Endothelial cell of umbilical vein (primary cell): ENCODE measurements at regions not wholly inside any gene's neighbourhood (a gene's known extent, or its start where the extent isn't known, plus 50 kb on each side); places are given as distances from the start of the nearest gene placed in this dataset.

Source experiments
- BruUV-seq: library from RNA; stranded (reverse); fragments of 400-500 nt; replicated peaks from 2 replicates; lab custom pipeline; 2021; lab: Mats Ljungman, UMichigan
- CTCF ChIA-PET: fragments of 300-600, 350-600 bp; sonication (Branson Sonifier 250); formaldehyde crosslinking; loops from one replicate; lab custom pipeline; 2021; ENCODE audit warnings: antibody characterized with exemption, inconsistent platforms; lab: Charles Lee
- POLR2A ChIA-PET: fragments of 300-600, 350-600 bp; sonication (Branson Sonifier 250); formaldehyde crosslinking; loops from one replicate; lab custom pipeline; 2021; ENCODE audit warnings: antibody characterized with exemption, inconsistent platforms; lab: Charles Lee
- DNase-seq: peaks from one replicate; pipeline ENCODE4 v3.0.0-alpha.2; 2011; ENCODE audit warnings: low read depth, low spot score
- FAIRE-seq: peaks from 2 replicates; lab custom pipeline; 2011; peaks lifted over from hg19 to GRCh38; lab: Jason Lieb, UNC
- H2AFZ ChIP-seq: 2 replicates; pipeline ENCODE4 v1.6.0; 2012; ENCODE audit warnings: low read depth, low read length, control low read depth, inconsistent platforms
- H3K27ac ChIP-seq: 2 replicates; pipeline ENCODE4 v1.5.1; 2011; ENCODE audit warnings: low read depth, mild to moderate bottlenecking, control low read depth, low read length, moderate library complexity; ENCODE audit not compliant: insufficient read depth
- H3K27me3 ChIP-seq, 2 experiments: 2 replicates each; pipeline versions ENCODE4 v1.6.0 to v1.6.1; 2011; ENCODE audit warnings: low read length in 2 of 2, mixed read lengths in 1 of 2; ENCODE audit not compliant: control insufficient read depth in 2 of 2, insufficient read depth in 2 of 2
- H3K36me3 ChIP-seq, 2 experiments: 2 replicates in 1 of 2; 3 replicates in 1 of 2; pipeline ENCODE4 v1.5.1; 2011; ENCODE audit warnings: low read length in 2 of 2, mild to moderate bottlenecking in 1 of 2, moderate library complexity in 1 of 2; ENCODE audit not compliant: control insufficient read depth in 2 of 2, insufficient read depth in 2 of 2; ENCODE audit errors: extremely low read depth in 1 of 2
- H3K4me1 ChIP-seq: 3 replicates; pipeline ENCODE4 v1.5.1; 2011; ENCODE audit warnings: mild to moderate bottlenecking, low read length; ENCODE audit not compliant: control insufficient read depth, insufficient read depth; ENCODE audit errors: extremely low read depth
- H3K4me2 ChIP-seq: 2 replicates; pipeline ENCODE4 v1.6.1; 2011; ENCODE audit warnings: low read length, control low read depth, mixed read lengths; ENCODE audit not compliant: insufficient read depth
- H3K4me3 ChIP-seq, 3 experiments: fragments of 200-600 bp in 1 of 3; sonication (generic), shearing (Covaris generic) in 1 of 3; replicated peaks in 1 of 3; 2 replicates each; pipeline ENCODE4 v1.5.1; 2011 to 2016; ENCODE audit warnings: control low read depth in 3 of 3, low read length in 3 of 3, mild to moderate bottlenecking in 2 of 3, inconsistent platforms in 1 of 3, low read depth in 1 of 3, moderate library complexity in 1 of 3; ENCODE audit not compliant: insufficient read depth in 1 of 3
- H3K79me2 ChIP-seq: 2 replicates; pipeline ENCODE4 v1.6.0; 2012; ENCODE audit warnings: low read length, inconsistent platforms; ENCODE audit not compliant: control insufficient read depth, insufficient read depth
- H3K9ac ChIP-seq: replicated peaks from 2 replicates; pipeline ENCODE3; 2011; ENCODE audit warnings: low read length, control low read depth; ENCODE audit not compliant: insufficient read depth; ENCODE audit errors: extremely low read depth
- H3K9me1 ChIP-seq: replicated peaks from 3 replicates; pipeline ENCODE4 v1.6.0; 2011; ENCODE audit warnings: mild to moderate bottlenecking, low read length; ENCODE audit not compliant: control insufficient read depth, insufficient read depth; ENCODE audit errors: extremely low read depth
- H3K9me3 ChIP-seq: replicated peaks from 2 replicates; pipeline ENCODE4 v1.5.1; 2012; ENCODE audit warnings: low read length, inconsistent platforms; ENCODE audit not compliant: control insufficient read depth, insufficient read depth
- H4K20me1 ChIP-seq: replicated peaks from 2 replicates; pipeline ENCODE3; 2011; ENCODE audit warnings: mild to moderate bottlenecking, low read length; ENCODE audit not compliant: control insufficient read depth, insufficient read depth; ENCODE audit errors: extremely low read depth
- EZH2 ChIP-seq: IDR thresholded peaks from 2 replicates; pipeline ENCODE4 v1.6.1; 2012; ENCODE audit warnings: borderline replicate concordance, low read depth, mild to moderate bottlenecking, moderate library complexity, low read length, inconsistent platforms; ENCODE audit not compliant: severe bottlenecking
- JUN ChIP-seq: IDR thresholded peaks from 2 replicates; pipeline ENCODE4 v1.6.1; 2011; ENCODE audit warnings: borderline replicate concordance, low read depth; ENCODE audit not compliant: insufficient read length, insufficient read depth
- POLR2A ChIP-seq: IDR thresholded peaks from 2 replicates; pipeline ENCODE4 v1.6.1; 2012; ENCODE audit warnings: low read depth, mild to moderate bottlenecking, control low read depth, low read length
- dilution Hi-C: fragments of 300-500 bp; cut with MboI; formaldehyde crosslinking; loops from one replicate; pipeline ENCODE4 v1.15.0; 2019; ENCODE audit warnings: low sequenced_read_pairs; ENCODE audit not compliant: extremely low pct_ligation_motif_present
- intact Hi-C: fragments of 100-400 bp; cut with micrococcal nuclease; formaldehyde crosslinking; loops from one replicate; pipeline ENCODE4 v1.10.0; 2022
- TF ChIP-seq, protein P1 (sequence below): IDR thresholded peaks from 2 replicates; pipeline ENCODE4 v1.6.1; 2011; ENCODE audit not compliant: insufficient read depth, insufficient read length
- TF ChIP-seq, protein P2 (sequence below), 2 donors: IDR thresholded peaks; 1 replicate in 1 of 2; 2 replicates in 1 of 2; pipeline ENCODE4 v1.5.1; 2011; ENCODE audit warnings: low read length in 2 of 2, mild to moderate bottlenecking in 2 of 2, moderate library complexity in 2 of 2, control low read depth in 1 of 2, inconsistent platforms in 1 of 2, low read depth in 1 of 2; ENCODE audit not compliant: insufficient read depth in 1 of 2; ENCODE audit errors: extremely low read depth in 1 of 2

DNA sequence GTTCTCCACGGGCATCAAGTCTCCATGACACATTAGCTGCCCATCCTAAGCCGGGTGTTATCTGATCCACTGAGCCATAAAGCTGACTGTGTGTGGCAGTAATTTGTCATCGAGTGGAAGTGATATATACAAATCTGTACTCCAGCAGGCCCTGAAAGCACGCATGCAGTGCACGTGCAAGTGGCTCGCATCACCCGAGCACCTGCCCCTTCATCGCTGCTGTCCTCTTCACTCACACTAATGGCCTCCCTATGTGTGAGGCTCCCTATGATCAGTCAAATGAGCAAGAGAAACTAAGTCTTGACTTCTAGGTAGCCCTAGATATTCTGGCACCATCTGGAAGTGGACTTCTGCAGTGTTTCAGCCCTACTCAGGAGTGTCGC is 248.6 kb downstream of the MATN1 start:
- FAIRE-seq (no peak), DNase-seq (no peak)
- intact Hi-C loops (no loop called here), dilution Hi-C loops (no loop called here)
- TF ChIP-seq, protein P1, sequence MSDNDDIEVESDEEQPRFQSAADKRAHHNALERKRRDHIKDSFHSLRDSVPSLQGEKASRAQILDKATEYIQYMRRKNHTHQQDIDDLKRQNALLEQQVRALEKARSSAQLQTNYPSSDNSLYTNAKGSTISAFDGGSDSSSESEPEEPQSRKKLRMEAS, result no peak
- TF ChIP-seq, protein P2, sequence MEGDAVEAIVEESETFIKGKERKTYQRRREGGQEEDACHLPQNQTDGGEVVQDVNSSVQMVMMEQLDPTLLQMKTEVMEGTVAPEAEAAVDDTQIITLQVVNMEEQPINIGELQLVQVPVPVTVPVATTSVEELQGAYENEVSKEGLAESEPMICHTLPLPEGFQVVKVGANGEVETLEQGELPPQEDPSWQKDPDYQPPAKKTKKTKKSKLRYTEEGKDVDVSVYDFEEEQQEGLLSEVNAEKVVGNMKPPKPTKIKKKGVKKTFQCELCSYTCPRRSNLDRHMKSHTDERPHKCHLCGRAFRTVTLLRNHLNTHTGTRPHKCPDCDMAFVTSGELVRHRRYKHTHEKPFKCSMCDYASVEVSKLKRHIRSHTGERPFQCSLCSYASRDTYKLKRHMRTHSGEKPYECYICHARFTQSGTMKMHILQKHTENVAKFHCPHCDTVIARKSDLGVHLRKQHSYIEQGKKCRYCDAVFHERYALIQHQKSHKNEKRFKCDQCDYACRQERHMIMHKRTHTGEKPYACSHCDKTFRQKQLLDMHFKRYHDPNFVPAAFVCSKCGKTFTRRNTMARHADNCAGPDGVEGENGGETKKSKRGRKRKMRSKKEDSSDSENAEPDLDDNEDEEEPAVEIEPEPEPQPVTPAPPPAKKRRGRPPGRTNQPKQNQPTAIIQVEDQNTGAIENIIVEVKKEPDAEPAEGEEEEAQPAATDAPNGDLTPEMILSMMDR (IDR thresholded peaks at IDR 0.05; ENCODE audit: extremely low read depth in 1 of 2, insufficient read depth in 1 of 2, low read depth in 1 of 2, low read length in 2 of 2), result no peak
- TF ChIP-seq EZH2, result no peak
- TF ChIP-seq JUN, result no peak
- TF ChIP-seq POLR2A, result no peak
- BruUV-seq, result no TSS peak
- POLR2A ChIA-PET, result no interaction called here
- Histone ChIP-seq H3K36me3 (no peaks in the 10 kb centered on the region), H3K27ac (no peak overlapping the region), H3K4me1 (no peaks in the 10 kb centered on the region), H3K79me2 (no peaks in the 10 kb centered on the region), H3K9me1 (no peaks in the 10 kb centered on the region), H3K27me3 (no peaks in the 10 kb centered on the region), H3K9ac (no peak overlapping the region), H3K4me3 (no peak overlapping the region), H4K20me1 (no peaks in the 10 kb centered on the region), H2AFZ (no peak overlapping the region), H3K4me2 (no peak overlapping the region), H3K9me3 (no peaks in the 10 kb centered on the region)
- CTCF ChIA-PET, result no interaction called here
